ENCODE measurements at regions not wholly inside any gene's neighbourhood (a gene's known extent, or its start where the extent isn't known, plus 50 kb on each side); places are given as distances from the start of the nearest gene placed in this dataset.

- peak; percentile 5 for DNase-seq (ENCODE audit: low spot score)
These were observed 513.1 kb downstream of the SLITRK6 start for GRCh38 chr13:85286081-85286480.

- DNase-seq (ENCODE audit: low spot score): no peak
These were observed 514.9 kb downstream of the SLITRK6 start for GRCh38 chr13:85284349-85284748.

- DNase-seq (ENCODE audit: low spot score): no peak
These were observed 515.8 kb downstream of the SLITRK6 start for GRCh38 chr13:85283408-85283807.

DNA sequence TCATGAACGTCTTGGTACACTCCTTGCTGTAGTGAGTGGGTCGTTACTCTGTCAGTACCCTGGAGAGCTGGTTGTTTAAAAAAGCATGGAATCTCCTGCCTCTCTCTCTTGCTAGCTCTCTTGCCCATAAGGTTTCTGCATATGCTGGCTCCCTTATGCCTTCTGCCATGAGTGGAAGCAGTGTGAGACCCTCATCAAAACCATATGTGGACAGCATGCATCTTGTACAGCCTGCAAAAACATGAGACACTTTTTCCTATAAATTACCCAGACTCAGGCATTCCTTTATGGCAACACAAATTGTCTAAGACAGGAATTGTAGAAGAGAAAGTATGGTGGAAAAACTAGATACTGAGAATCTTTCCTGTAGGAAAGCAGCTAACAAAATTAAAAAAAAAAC lies 516.3 kb downstream of the SLITRK6 start:
- no peak for DNase-seq (ENCODE audit: low spot score)

- no peak for DNase-seq (ENCODE audit: low spot score)
These were observed 520.4 kb downstream of the SLITRK6 start for GRCh38 chr13:85278851-85279250.

DNA sequence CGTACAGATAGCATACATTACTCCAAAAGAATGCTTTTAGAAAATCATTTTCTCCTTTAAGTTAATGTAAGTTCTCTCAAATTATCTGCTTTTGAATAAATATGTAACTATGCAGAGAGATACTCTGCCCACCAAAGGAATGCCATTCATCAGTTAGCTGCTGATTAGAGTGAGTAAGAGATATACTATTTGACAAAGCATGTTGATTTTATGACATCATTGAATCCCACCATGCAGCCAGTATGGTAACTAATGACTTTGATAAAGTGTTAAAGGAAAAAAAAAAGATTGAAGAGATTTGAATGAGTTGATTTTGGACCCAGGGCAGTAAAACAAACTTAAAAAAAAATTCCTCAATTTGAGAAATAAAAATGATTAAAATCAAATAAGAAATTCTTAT lies 521.5 kb downstream of the SLITRK6 start:
- no peak for DNase-seq (ENCODE audit: low spot score)

DNA sequence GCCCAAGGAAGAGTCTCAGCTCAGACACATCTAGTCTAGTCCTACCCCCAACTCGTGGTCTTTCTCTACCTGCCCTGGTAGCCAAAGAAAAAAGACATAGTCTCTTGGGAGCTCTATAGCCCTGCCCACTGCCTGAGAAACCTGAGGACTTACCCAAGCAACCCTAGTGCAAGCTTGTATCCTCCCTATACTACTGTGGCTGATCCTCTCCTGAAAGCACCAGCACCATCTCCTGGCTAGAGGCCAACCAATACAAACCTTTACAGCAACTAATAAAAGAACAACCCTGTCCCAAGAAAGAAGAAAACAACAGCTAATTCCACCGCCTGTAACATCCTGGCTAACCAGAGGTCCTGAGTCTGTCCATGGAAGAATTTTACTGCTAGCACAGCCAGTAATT lies 532.4 kb downstream of the SLITRK6 start:
- no peak for DNase-seq (ENCODE audit: low spot score)

DNA sequence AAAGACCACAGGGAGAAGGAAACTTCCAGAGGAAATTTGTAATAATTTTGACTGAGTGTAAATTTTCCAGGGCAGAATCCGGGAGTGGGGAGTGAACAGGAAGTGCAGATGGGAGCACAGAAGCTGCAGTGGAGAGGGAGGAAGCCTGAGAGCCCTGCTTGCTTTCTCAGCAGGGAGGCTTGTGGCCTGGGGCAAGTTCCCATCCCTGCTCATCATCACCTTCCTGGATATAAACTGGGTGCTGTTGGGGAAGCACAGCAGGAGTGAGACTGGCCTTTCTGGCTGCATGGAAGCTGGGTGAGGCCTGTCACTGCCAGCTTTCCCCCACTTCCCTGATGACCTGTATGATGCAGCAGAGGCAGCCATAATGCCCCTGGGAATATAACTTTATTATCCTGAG lies 532.9 kb downstream of the SLITRK6 start:
- no peak for DNase-seq (ENCODE audit: low spot score)

- DNase-seq (ENCODE audit: low spot score): no peak
These were observed 533.9 kb downstream of the SLITRK6 start for GRCh38 chr13:85265296-85265695.

GRCh38 chr13:85262499-85262898 lies 536.7 kb downstream of the SLITRK6 start:
- DNase-seq (ENCODE audit: low spot score): no peak

- peak; percentile 8 for DNase-seq (ENCODE audit: low spot score)
These were observed 537.4 kb downstream of the SLITRK6 start for GRCh38 chr13:85261757-85262346.

GRCh38 chr13:85260896-85261295 lies 538.3 kb downstream of the SLITRK6 start:
- no peak for DNase-seq (ENCODE audit: low spot score)

DNA sequence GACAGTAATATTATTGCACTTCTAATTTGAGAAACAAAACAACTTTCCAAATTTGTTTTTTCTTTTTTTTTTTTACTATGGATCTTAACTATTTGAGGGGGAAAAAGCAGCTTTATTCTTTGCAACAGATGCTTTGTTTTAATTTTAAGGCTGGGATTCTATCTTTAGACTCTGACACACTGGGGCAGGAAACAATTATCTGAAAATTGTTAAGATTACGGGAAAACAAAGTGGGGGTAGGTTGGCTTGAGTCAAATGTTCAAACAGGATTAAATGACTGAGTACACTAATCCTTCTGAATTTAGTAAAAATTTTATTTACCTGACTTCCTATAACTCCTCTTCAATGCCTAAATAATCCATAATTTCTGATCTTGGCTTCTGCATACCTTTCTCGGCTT lies 543.2 kb downstream of the SLITRK6 start:
- no peak for DNase-seq (ENCODE audit: low spot score)

- no peak for DNase-seq (ENCODE audit: low spot score)
These were observed 544.6 kb downstream of the SLITRK6 start for GRCh38 chr13:85254641-85255040.

DNA sequence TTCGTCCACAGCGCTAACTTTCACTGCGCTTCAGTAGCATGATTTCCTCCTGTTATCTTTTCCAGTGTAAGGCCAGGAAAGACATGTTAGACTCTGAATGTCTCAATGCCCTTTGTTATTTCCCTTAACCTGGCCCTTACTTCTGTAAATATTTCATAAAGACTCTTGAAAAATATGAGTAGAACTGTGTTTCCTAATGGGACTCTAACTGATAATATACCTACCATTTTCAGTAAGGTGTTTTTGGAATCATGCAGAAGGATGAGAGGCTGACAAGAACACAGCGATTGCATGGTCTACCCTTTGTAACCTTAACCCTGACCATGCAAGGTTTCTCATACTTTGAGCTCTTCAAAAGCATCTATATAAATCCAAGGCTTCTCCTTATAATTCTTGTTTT lies 550.1 kb downstream of the SLITRK6 start:
- no peak for DNase-seq (ENCODE audit: low spot score)

- DNase-seq (ENCODE audit: low spot score): no peak
These were observed 551.4 kb downstream of the SLITRK6 start for GRCh38 chr13:85247780-85248179.

DNA sequence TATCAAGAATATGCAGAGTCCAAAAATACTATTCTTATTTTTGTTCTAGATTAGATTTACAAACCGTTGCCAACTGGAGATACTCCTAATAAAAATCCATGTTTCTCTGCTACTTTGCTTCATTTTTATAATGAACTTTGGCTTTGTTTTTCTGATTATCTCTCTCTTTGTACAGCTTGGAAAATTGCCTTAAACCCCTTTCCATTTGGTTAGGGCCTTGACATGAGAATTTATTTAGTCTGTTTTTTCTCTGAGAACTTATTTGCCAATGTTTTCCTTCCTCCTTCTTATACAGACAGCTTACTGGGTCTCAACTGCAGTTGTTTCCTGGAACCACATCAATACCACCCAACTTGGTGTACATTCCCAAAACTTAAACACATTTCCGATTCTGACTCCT lies 555.4 kb downstream of the SLITRK6 start:
- DNase-seq (ENCODE audit: low spot score): no peak

DNA sequence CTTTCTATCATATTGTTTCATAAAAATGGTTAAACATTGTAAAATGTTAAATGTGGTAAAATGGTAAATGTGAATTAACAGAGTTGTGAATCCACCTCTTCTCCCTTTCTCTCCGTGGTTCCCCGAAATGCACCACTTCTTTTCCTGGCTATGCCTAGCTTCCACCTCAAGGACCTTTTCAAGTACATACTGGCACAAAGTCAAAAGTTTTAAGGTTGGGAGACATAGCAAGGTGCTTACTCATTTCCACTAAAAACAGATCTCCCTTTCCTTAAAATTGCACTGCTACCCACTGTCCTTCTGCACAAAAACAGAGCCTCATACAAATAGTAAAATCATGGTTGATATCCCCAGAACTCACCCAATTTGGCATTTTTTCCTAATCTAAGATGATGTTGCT lies 558.2 kb downstream of the SLITRK6 start:
- no peak for DNase-seq (ENCODE audit: low spot score)

- no peak for DNase-seq (ENCODE audit: low spot score)
These were observed 562.8 kb downstream of the SLITRK6 start for GRCh38 chr13:85236413-85236812.

GRCh38 chr13:85230691-85231093 lies 568.5 kb downstream of the SLITRK6 start:
- no peak for DNase-seq (ENCODE audit: low spot score)

DNA sequence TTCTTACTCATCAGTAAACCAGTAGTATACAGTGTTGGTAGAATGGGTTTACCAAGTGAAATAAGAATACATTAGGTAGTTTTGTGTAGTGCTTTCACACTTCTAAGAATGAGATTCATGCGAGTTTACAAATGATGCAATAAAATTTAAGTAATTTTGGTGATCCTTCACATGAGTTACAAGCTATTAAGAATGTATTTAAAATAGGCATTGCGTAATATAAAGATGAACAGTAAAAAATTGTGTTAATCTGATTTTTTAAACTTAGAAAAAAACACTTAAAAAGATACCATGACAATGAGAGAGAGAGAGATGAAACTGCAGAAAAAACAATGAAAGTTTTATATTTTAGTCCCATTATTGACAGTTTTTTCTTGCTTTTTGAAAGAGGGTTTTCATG lies 570.5 kb downstream of the SLITRK6 start:
- DNase-seq (ENCODE audit: low spot score): no peak

DNA sequence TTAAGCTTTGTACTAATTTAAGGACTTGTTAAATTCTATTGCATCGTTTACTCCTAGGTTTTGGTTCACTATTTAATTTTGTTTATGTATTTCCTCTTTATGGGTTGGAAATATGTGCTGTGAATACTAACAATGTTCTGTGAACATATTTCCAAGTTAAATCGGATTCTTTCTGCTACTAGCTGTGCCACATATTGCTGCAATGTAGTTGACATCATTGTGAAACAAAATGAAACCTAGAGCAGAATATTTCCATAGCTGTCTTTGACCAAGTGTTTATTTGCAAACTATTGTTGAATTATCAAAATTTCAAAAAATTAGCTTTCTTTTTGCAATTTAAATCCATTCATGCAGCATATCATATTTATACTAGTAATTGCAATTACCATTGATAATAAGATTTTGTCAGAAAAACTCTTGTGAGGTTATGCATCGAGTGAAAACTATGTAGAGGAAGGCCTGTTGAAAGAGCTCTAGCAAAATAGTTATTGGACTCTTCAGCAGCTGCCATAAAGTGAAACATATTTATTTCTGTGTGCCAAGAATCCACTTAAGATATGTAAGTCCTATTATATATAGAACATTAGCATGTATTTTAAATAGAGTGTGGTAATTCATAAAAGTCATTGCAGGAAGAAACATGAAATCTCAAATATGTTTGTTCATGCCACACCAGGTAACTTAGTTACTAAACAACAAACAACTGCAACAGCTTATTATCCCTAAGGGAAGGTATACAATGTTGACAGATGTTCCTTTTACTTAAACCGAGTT lies 575.1 kb downstream of the SLITRK6 start:
- DNase-seq (ENCODE audit: low spot score): no peak

DNA sequence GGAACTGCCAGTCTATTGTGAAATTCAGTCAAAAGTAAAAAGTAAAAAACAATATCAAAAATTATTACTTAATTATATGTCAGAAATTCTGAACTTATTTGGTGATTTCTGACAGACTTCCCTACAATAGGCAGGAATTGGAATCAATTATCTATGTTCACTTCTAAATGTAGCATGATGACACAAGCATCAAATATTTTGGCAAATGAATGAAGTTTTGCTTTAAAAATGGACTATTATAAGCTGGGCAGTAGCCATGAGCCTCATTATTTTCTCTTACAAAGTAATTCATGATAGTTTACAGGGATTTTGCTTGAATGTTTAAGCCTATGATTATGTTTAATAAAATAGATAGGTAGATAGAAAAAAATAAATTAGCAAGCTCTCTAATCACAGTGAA lies 582.6 kb downstream of the SLITRK6 start:
- no peak for DNase-seq (ENCODE audit: low spot score)

DNA sequence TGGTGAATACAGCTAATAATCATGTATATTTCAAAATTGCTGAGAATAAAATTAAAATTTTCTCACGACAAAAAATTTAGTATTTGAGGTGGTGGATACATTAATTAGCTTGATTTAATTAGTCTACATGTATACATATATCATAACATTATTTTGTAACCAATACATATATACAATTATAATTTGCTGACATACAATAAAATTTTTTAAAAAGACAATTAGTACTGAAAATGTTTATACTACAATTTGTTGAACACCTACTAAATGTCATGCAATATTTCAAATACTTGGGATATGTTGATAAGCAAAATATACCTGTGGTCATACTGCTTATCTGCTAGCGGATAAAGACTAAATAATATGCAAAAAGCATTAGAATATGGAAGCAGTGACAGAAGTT lies 586.5 kb downstream of the SLITRK6 start:
- no peak for DNase-seq (ENCODE audit: low spot score)
